Testis (tissue), 2 donors: ENCODE measurements at regions not wholly inside any gene's neighbourhood (a gene's known extent, or its start where the extent isn't known, plus 50 kb on each side); places are given as distances from the start of the nearest gene placed in this dataset.

ENCODE experiments used
- DNase-seq: peaks from one replicate; pipeline ENCODE4 v3.0.0-alpha.2; 2019
- H3K27ac ChIP-seq, 2 donors: fragments of 200-600 bp; sonication (generic); one replicate each; pipeline ENCODE4 v1.5.1; 2019
- H3K27me3 ChIP-seq: fragments of 200-600 bp; sonication (generic); one replicate; pipeline ENCODE4 v1.5.1; 2019
- H3K36me3 ChIP-seq: fragments of 200-600 bp; sonication (generic); one replicate; pipeline ENCODE4 v1.5.1; 2017; ENCODE audit warnings: low read depth; ENCODE audit errors: missing control alignments
- H3K4me1 ChIP-seq: fragments of 200-600 bp; sonication (generic); one replicate; pipeline ENCODE4 v1.5.1; 2019
- H3K4me3 ChIP-seq, 2 donors: fragments of 200-600 bp; sonication (generic); one replicate each; pipeline ENCODE4 v1.5.1; 2017 to 2019
- H3K9me3 ChIP-seq: fragments of 200-600 bp; sonication (generic); one replicate; pipeline ENCODE4 v1.5.1; 2017
- CTCF ChIP-seq, 3 experiments: fragments of 450-650 bp in 2 of 3; fragments of 200-600 bp in 1 of 3; sonication (generic) in 1 of 3; IDR thresholded peaks; one replicate each; pipeline ENCODE4 v1.5.1; 2016 to 2019; ENCODE audit warnings: antibody characterized with exemption in 3 of 3, mild to moderate bottlenecking in 2 of 3, moderate library complexity in 1 of 3
- POLR2A ChIP-seq: fragments of 450-650 bp; IDR thresholded peaks from one replicate; pipeline ENCODE4 v1.6.1; 2017; ENCODE audit warnings: antibody characterized with exemption, mild to moderate bottlenecking, moderate library complexity
- WGBS, 2 donors: methylation state at CpG; one replicate each; pipeline ENCODE4 v1.1.5; 2018; 5-methylcytosine and 5-hydroxymethylcytosine counted together
- intact Hi-C: fragments of 100-400 bp; cut with DNase I; formaldehyde crosslinking; loops from one replicate; pipeline ENCODE4 v1.15.1; 2023; ENCODE audit warnings: low total_unique reads

- 81 to 83% methylated on average over 8 of the region's 8 CpGs for WGBS, 2 donors
- Histone ChIP-seq H3K27me3 (no peaks in the 10 kb centered on the region), H3K36me3 (no peaks in the 10 kb centered on the region), H3K4me1 (peaks cover 13% of the 10 kb centered on the region), H3K27ac (no peak overlapping the region), H3K4me3 (no peak overlapping the region), H3K9me3 (no peaks in the 10 kb centered on the region)
- intact Hi-C loops: no loop called here
- DNase-seq: no peak
- no peak for TF ChIP-seq CTCF (IDR thresholded peaks at IDR 0.05)
Observed at GRCh38 chr1:201646411-201647022, 107.6 kb downstream of the NAV1 start.

- no peaks in the 10 kb centered on the region for H3K9me3 ChIP-seq
- intact Hi-C loops: no loop called here
- no peak for DNase-seq
- peaks cover 19% of the 10 kb centered on the region for H3K4me1 ChIP-seq
- no peaks in the 10 kb centered on the region for H3K27me3 ChIP-seq
- no peaks in the 10 kb centered on the region for H3K36me3 ChIP-seq
- no peak overlapping the region for H3K4me3 ChIP-seq
- TF ChIP-seq POLR2A: no peak
- no peak for TF ChIP-seq CTCF (IDR thresholded peaks at IDR 0.05)
- no peak overlapping the region for H3K27ac ChIP-seq
Observed at GRCh38 chr1:201647094-201647493, 108.2 kb downstream of the NAV1 start.

GRCh38 chr1:201647722-201648065, 108.8 kb downstream of the NAV1 start:
- intact Hi-C loops: no loop called here
- DNase-seq: no peak
- peak overlapping the region; percentile 16 to 81 for H3K4me3 ChIP-seq
- H3K9me3 ChIP-seq: no peaks in the 10 kb centered on the region
- H3K4me1 ChIP-seq: peaks cover 19% of the 10 kb centered on the region
- no peak for TF ChIP-seq POLR2A
- TF ChIP-seq CTCF (IDR thresholded peaks at IDR 0.05): no peak
- WGBS, 2 donors: 25 to 62% methylated on average over 17 of the region's 17 CpGs
- no peaks in the 10 kb centered on the region for H3K36me3 ChIP-seq
- no peak overlapping the region for H3K27ac ChIP-seq
- H3K27me3 ChIP-seq: no peaks in the 10 kb centered on the region

DNA sequence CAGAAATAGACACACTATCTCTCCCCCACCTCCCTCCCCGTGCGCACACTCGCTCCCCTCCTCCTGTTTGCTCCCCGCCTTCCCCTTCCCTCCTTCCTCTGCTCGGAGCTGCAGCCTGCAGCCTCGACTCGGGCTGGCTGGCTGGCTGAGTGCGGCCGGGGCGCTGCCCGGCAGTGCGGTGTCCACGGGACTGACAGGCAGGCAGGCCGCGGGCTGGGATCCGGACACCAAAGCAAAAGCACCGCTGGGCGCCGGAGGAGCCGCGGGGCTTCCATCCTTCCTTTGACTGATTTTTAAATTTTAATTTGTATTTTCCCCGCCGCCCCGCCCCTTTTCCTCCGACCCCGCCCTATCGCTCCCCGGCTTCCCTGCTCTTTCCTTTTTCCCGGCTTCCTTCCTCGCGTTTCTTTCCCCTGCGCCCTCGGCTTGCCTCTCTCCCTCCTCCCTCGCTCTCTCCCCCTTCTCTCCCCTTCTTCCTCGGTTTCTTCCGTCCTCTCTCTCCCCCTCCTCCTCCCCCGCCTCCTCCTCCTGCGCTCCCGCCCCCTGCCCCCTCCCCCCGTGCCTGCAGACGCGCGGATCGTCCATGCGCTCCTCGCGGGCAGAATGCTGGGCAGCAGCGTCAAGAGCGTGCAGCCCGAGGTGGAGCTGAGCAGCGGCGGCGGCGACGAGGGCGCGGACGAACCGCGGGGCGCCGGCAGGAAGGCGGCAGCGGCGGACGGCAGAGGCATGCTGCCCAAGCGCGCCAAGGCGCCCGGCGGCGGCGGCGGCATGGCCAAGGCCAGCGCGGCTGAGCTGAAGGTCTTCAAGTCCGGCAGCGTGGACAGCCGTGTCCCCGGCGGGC, 109.4 kb downstream of the NAV1 start:
- Histone ChIP-seq H3K9me3 (no peaks in the 10 kb centered on the region), H3K4me3 (peak overlapping the region; percentile 16 to 81), H3K36me3 (no peaks in the 10 kb centered on the region), H3K27me3 (no peaks in the 10 kb centered on the region), H3K4me1 (peaks cover 19% of the 10 kb centered on the region), H3K27ac (no peak overlapping the region)
- 1% methylated on average over 37 to 73 of the region's 81 CpGs for WGBS, 2 donors
- intact Hi-C loops: no loop called here
- peak; percentile 68 for DNase-seq
- TF ChIP-seq POLR2A (no peak), CTCF (IDR thresholded peaks at IDR 0.05) (no peak)
